Stimulated activated CD8-positive, alpha-beta memory T cell treated with anti-CD3 and anti-CD28 coated beads, Interleukin-7, amount 100 ng/mL, for 48 hours (primary cell): ENCODE measurements at regions not wholly inside any gene's neighbourhood (a gene's known extent, or its start where the extent isn't known, plus 50 kb on each side); places are given as distances from the start of the nearest gene placed in this dataset.

Experiments
- DNase-seq, 2 donors: peaks; one replicate each; pipeline ENCODE4 v3.0.0-alpha.2; 2020; ENCODE audit warnings: low read depth in 1 of 2; ENCODE audit errors: extremely low read depth in 1 of 2

DNA sequence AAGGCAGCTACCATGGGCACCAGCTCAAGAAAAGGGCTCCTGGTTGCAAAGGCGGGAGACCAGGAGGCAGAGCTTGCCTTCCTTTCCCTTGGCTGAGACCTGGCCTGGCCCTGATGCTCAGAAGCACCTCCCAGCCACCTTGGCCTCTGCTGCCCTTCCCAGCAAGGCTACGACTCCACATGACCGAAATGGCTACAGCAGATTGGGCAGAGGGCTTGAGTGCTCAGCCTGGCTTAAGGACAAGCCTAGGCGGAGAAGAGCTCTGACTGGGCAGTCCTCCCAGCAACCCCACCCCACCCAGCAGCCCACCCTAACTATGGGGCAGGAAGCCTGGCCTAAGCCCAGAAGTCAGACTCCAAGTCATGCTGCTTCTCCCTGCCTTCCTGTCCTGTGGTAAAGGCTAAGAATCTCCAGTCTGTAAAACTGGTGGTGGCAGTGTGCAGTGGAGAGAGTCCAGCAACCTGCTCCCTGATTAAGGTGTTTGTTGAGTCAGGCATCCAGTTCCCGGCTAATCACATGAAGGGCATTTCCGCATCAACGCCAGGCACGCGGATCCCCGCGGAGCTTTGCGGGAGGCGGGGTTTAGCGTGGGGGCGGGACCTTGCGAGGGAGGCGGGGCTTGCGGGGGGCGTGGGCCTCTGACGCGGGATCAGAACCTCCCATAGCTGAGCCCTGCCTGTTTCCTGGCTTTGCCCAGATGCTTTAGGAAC, 256.0 kb downstream of the BCL11A start:
- no peak for DNase-seq

GRCh38 chr2:60296219-60296955, 257.1 kb downstream of the BCL11A start:
- DNase-seq: no peak

DNA sequence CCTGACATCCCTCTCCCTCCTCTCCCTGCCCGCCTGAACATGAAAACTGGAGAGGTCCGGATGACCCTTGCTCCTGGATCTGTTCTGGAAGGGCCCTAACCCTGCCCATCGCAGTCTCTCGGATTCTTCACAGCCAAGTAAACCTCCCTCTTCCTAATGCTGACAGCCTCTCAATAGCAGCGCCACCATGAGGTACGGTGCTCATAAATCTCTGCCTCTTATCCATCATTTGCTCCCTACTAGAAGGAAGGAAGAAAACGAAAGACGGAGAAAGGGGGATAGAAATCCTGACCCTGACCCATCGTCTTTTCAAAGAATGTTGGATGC, 257.9 kb downstream of the BCL11A start:
- DNase-seq: no peak

DNA sequence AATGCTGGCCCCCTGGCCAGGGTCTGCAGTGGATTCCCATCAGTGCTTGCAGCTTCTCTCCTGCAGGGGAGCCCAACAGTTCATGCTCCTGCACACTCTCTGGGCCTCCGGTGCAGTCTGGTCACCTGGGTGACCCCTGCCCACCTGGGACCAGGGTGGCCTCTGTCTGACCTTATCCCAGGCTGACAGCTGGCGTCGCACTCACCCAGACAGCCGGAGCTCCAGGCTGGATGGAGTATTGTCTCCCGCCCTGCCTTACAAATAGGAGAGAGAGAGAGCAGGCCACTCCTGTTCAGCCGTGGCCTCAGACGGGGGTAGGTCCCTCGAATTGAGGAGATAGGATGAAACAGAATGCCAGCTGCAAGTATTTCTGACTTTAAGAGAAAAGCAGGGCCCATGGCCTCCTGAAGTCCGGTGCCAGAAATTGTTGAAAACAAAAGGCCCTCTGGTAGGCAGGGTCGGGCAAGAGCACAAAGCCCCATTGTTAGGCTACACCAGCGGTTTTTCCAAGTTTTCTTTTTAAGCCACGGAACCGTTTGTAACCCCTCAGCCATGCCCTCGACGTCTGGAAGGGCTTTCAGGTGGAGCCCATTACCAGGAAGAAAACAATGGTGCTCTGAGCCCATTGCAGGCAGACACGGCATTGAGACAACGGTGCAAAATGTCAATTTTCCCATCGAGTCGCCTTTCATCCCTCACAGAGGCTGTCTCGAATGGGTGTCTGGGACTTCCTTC, 258.4 kb downstream of the BCL11A start:
- no peak for DNase-seq

DNA sequence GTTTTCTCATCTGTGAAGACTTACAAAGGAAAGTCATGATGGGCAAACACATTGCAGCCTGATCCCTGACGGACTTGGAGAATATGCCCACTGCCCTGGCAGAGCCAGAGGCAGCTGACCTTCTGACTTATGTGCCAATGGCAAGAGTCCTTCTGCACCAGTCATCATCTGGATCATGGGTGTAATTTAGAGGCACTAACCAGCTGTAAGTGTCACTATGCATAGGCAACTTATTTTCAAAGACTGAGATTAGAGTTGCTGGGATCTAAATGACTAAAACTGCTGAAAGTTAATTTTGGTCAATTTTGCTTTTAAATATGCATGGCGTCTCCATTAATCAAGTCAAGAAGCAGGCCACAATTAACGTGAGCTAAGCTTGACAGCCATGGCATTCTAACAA, 261.2 kb downstream of the BCL11A start:
- no peak for DNase-seq

DNA sequence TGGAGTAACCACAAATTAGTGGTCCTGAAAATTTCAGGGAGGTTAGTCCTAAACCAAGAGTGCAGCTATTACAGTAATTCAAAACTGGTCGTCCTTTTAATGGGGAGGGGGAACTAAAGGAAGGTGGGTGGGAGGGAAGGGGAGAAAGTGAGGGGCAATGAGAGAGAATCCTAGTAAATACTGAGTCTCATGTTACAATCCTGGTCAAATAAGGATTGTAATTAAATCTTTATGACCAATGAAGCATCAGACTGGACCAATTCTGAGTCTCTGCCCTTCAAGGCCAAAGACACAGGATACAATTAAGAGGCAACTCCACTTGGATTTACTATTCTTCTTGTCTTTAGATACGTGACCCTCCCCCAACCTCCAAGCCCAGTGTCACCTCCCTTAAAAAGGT, 262.9 kb downstream of the BCL11A start:
- no peak for DNase-seq

DNA sequence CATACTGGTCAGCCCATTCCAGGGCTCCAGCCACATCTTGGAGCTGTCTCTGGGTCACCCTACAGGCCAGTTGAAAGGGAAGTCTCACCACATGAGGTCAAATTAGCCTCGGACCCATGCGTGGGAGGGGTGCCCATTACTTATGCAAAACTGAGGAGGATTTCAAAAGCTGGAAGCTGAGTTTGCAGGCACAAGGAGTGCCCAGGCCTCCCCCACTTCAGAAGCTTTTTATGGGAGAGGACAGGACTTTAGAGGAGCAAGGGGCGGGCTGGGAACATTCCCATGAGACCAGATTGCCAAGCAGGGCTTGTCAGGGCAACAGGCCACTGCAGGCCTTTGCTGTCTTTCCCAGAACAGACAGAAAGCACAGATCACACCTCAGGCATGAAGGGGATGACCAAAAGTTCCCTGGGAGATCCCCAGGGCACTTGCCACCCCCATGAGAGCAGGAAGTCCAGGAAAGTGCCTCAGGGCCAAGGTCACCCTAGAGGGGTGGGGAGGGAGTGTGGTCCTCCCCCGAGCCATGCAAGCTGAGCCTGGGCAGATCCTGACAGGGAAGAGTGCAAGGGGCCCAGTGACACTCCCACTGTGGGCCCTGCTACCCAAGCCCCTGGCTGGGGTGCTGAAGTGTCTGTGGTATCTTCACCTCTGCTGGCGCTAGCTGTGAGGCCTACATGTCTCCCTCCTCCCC, 267.7 kb downstream of the BCL11A start:
- DNase-seq: no peak

DNA sequence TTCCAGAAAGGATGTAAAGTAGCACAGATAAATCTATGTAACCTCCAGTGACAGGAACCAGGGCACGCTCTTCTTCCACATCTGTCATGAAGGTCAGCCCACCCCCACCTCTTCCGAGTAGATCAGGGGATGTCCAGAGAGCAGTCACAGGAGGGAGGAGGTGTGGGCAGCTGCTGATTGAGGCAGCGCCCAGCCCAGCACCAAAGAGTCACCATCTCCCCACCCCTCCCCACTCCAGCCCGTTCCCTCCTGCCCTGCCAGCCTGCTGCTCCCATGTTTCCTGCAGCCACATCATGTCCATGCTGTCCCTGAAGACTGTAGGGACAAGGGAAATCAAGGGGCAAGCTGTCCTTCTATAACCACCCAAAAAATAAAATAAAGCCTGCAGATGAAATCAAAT, 269.8 kb downstream of the BCL11A start:
- DNase-seq: no peak

GRCh38 chr2:60282886-60283285, 270.6 kb downstream of the BCL11A start:
- no peak for DNase-seq

GRCh38 chr2:60281730-60282129, 271.7 kb downstream of the BCL11A start:
- DNase-seq: no peak

DNA sequence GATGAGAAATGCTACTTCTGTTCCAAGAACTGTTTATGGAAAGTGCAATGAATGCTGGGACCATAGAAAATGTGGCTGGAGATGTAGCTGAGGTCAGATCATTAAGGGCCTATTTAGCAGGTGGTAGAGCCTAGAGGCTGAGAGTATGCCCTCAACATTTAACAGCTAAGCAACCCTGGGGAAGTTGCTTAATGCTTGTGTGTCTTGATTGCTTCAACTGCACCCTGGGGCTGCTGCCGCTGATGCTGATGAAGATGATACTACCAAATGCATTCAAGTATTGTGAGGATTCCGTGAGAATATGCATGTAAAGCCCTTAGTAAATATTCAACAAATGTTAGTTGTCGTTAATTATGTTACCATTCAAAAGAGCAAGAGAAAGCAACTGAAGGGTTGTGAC, 273.2 kb downstream of the BCL11A start:
- DNase-seq: no peak

GRCh38 chr2:60278906-60279305, 274.5 kb downstream of the BCL11A start:
- DNase-seq: no peak

GRCh38 chr2:60275958-60276357, 277.5 kb downstream of the BCL11A start:
- DNase-seq: no peak

DNA sequence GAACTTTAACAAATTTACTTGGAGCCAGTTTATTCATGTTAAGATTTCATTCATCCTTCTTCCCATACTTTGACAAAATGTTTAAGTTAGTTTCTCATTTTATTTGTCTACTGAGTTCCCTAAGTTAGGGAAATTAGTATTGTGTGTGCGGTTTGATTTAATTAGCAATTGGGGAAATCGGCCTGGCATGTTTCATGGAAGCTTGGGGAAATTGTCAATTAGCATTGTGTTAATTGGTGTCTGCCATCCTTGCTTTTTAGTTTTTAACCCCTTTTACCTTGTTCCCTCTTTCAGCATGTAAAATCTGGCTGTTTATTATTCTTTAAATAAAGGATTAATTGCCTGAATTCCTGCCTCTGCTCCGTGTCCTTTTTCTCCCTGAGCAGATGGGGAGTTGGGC, 279.6 kb downstream of the BCL11A start:
- DNase-seq: no peak

DNA sequence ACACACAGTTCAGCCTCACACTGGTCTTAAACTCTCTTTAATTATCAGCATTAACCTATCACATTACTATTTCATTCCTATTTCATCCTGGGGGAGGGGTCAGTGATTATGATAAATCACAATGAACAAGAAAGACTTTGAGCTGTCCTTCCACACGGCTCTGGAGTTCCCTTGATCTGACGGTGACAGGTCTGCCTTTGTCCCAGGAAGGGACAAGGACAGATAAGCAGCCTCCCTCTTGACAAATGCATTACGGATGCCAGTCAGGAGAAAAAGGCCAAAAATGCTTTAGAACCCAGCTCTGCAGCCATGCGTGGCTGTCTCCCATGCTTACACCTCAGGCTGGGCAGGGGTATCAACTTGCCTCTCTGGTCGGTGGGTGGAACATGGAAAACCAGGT, 281.7 kb downstream of the BCL11A start:
- DNase-seq: no peak

DNA sequence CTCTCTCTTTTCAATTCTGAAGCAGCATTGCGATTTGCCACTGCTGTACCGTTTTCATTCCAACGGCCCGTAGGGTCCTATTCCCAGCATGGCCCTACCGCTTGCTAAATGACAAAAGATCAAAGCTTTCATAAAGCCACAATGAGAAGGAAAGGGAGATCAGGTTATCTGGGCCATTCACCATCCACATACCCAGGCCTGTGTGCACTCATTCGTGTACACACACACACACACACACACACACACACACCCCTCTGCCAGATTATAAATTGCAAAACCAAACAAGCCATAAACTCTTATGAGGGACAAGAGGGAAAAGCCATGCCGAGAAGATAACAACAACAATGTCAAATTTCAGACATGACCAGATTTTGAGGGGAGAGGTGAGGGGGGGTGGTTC, 282.3 kb downstream of the BCL11A start:
- no peak for DNase-seq

- DNase-seq: no peak
These were observed 284.8 kb downstream of the BCL11A start for GRCh38 chr2:60268661-60269060.

- DNase-seq: no peak
These were observed 285.4 kb downstream of the BCL11A start for GRCh38 chr2:60268032-60268431.

- no peak for DNase-seq
These were observed 286.3 kb downstream of the BCL11A start for GRCh38 chr2:60267122-60267521.

DNA sequence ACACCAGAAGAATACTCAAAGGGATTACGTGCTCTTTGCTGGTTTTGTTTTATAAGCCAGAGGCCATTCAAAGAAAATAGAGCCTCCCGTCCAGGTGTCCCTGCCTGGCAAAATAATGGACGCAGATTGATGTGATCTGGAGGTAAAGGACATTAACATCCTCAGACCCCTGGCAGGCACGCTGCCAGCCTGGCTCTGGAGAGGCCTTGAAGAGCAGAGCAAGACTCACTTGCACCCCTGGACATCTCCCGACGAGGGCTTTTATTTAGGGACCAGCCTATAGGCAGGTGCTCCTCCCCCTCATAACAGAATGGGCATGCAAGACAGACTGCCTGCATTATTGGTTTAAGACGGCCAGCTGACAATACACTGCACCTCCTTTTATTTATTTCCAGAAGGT, 291.3 kb downstream of the BCL11A start:
- DNase-seq: no peak

DNA sequence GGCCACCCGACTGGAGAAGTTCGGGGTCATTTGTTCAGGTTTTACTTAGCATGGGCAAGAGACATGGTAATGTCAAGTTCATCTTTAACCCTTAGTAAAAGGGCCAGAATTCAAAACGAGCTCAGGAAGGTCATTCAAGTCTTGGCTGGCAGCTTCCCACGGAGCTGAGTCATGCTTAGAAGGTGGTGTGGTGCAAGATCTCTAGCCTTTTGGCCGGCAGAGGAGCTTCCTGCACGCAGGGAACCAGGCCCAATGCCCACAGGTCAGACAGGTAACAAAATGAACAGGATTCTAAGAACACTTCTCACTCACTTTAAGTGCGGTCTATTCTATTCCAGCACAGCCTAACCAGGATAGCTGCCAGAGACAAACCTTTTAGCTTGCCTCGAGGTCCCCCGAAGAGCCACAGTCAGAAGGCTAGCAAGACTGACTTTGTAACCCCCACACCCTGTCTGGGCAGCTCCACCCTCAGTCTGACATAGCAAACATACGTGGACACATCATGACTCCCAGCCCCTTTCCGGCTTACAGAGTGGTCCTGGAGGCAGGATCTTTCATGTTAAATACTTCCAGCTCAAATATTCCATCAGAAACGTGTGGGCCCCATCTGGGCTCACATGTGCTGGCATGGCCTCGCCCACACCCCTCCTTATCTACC, 292.7 kb downstream of the BCL11A start:
- no peak for DNase-seq
